Medulla oblongata (tissue), 1 donor: ENCODE measurements at regions not wholly inside any gene's neighbourhood (a gene's known extent, or its start where the extent isn't known, plus 50 kb on each side); places are given as distances from the start of the nearest gene placed in this dataset.

ENCODE experiments used
- DNase-seq: peaks from one replicate; pipeline ENCODE4 v3.0.0-alpha.2; 2015; ENCODE audit errors: extremely low spot score

GRCh38 chr22:48393041-48393370 is 1434.7 kb downstream of the BRD1 start:
- DNase-seq = no peak

- no peak for DNase-seq
Measured at GRCh38 chr22:48391820-48392219, 1435.9 kb downstream of the BRD1 start.

- no peak for DNase-seq
Measured at GRCh38 chr22:48391171-48391711, 1436.4 kb downstream of the BRD1 start.

GRCh38 chr22:48389916-48390315 is 1437.8 kb downstream of the BRD1 start:
- no peak for DNase-seq

GRCh38 chr22:48382197-48382596 is 1445.5 kb downstream of the BRD1 start:
- DNase-seq = no peak

GRCh38 chr22:48380016-48380665 is 1447.5 kb downstream of the BRD1 start:
- no peak for DNase-seq

GRCh38 chr22:48379371-48379770 is 1448.3 kb downstream of the BRD1 start:
- DNase-seq = no peak

- no peak for DNase-seq
Measured at GRCh38 chr22:48378673-48379072, 1449.0 kb downstream of the BRD1 start.

- no peak for DNase-seq
Measured at GRCh38 chr22:48376936-48377712, 1450.5 kb downstream of the BRD1 start.

- DNase-seq = no peak
Measured at GRCh38 chr22:48376428-48376827, 1451.2 kb downstream of the BRD1 start.

- no peak for DNase-seq
Measured at GRCh38 chr22:48373626-48374173, 1454.0 kb downstream of the BRD1 start.

- no peak for DNase-seq
Measured at GRCh38 chr22:48372390-48372789, 1455.3 kb downstream of the BRD1 start.

GRCh38 chr22:48371391-48371790 is 1456.3 kb downstream of the BRD1 start:
- DNase-seq = no peak

- no peak for DNase-seq
Measured at GRCh38 chr22:48370508-48371325, 1457.0 kb downstream of the BRD1 start.

GRCh38 chr22:48369789-48370507 is 1457.7 kb downstream of the BRD1 start:
- DNase-seq = no peak

- DNase-seq = no peak
Measured at GRCh38 chr22:48368975-48369525, 1458.6 kb downstream of the BRD1 start.

- DNase-seq = no peak
Measured at GRCh38 chr22:48367731-48368130, 1459.9 kb downstream of the BRD1 start.

GRCh38 chr22:48366591-48366990 is 1461.1 kb downstream of the BRD1 start:
- DNase-seq = no peak

GRCh38 chr22:48366056-48366455 is 1461.6 kb downstream of the BRD1 start:
- no peak for DNase-seq

GRCh38 chr22:48365386-48365785 is 1462.3 kb downstream of the BRD1 start:
- no peak for DNase-seq
